ENCODE measurements at regions not wholly inside any gene's neighbourhood (a gene's known extent, or its start where the extent isn't known, plus 50 kb on each side); places are given as distances from the start of the nearest gene placed in this dataset.

DNA sequence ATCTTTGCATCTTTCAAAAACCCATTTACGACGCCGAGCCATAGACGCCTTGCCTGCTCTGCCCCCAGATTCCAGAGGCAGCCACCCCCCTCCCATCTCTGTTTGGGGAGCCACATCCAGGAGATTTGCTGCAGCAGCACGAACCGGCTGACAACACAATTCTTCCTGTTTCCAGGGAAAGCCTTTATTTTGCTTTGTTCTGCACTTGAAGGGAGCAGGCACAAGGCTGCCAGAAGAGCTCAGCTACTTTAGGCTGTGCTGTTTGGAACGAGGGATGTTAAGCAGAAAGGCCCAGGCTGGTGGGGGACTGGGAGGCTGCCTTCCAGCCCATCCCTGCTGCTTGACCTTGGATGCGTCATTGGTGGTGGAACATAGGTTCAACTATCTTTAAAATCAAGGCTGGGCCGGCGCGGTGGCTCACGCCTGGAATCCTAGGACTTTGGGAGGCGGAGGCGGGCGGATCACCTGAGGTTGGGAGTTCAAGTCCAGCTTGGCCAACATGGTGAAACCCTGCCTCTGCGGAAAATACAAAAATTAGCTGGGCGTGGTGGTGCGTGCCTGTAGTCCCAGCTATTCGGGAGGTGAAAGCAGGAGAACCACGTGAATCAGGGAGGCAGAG, 243.9 kb downstream of the MIAT start:
- H3K27ac Mint-ChIP-seq = no peak overlapping the region
- no peak for DNase-seq
- POLR2A ChIA-PET = no interaction called here
- H3K36me3 Mint-ChIP-seq (ENCODE audit: low read depth) = no peaks in the 10 kb centered on the region
- peaks cover 41% of the 10 kb centered on the region for H3K27me3 Mint-ChIP-seq
- no peak overlapping the region for H3K4me3 Mint-ChIP-seq
- CTCF ChIA-PET = no interaction called here
- H3K9me3 Mint-ChIP-seq = no peaks in the 10 kb centered on the region
- H3K4me1 Mint-ChIP-seq = no peaks in the 10 kb centered on the region

DNA sequence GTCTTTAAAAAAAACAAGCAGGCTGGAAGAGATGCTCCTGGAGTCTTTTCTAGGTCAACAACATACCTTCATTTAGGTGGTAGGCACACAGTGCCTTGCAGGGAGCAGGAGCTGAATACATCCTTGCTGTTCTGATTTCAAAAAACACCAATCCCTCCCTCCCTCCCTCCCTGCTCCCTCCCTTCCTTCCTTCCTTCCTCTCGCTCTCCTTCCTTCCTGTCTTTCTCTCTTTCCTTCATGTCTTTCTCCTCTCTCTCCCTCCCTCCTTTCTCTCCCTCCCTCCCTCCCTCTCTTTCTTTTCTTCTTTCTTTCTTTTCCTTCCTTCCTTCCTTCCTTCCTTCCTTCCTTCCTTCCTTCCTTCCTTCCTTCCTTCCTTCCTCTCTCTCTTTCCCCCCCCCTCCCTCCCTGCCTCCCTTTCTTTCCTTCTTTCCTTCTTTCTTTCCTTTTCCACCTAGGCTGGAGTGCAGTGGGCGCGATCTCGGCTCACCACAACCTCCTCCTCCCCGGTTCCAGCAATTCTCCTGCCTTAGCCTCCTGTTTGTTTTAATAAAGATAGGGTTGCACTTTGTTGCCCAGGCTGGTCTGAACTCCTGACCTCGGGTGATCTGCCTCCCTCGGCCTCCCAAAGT, 245.1 kb downstream of the MIAT start:
- Mint-ChIP-seq H3K36me3 (ENCODE audit: low read depth) (no peaks in the 10 kb centered on the region), H3K4me1 (no peaks in the 10 kb centered on the region), H3K9me3 (no peaks in the 10 kb centered on the region), H3K27me3 (peaks cover 41% of the 10 kb centered on the region), H3K27ac (no peak overlapping the region), H3K4me3 (no peak overlapping the region)
- CTCF ChIA-PET = no interaction called here
- POLR2A ChIA-PET = no interaction called here
- DNase-seq = no peak

DNA sequence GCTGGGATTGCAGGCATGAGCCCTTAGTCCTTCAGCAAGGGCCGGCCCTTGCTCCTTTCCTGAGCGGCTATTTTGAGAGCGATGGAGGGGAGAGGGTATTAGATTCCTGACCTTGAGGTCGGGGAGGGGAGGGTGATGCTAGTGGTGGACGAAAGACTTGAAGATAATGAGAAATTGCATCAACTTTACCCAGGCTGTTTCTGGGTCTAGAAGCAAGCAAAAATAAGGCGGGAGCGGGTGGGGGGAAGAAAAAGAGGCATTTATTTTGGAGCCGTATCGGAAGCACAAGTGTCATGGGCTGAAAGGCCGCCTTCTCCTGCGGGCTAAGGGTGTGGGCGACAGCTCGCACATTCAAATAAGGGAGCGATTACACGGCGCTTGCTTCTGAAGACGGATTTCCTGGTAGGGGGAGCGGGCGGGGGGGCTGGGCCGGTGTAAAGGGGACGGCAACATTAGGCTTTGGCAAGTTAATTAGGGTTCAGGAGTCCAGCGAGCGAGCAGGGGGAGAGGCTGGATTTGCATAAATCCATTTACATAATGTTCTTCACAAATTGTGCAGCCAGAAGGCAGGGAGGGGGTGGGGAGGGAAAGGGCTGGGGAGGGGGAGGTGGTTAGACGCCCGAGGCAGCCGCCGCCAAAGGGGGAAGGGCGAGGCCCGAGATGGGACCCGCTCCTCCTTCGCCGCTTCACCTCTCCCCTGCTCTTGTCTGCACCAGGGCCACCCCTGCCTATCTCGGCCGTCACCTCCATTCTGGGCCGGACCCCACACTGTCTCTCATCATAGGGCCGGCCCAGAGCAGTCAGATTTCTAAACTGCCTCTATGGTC, 245.9 kb downstream of the MIAT start:
- no peaks in the 10 kb centered on the region for H3K4me1 Mint-ChIP-seq
- no peak for DNase-seq
- CTCF ChIA-PET = no interaction called here
- H3K27ac Mint-ChIP-seq = no peak overlapping the region
- POLR2A ChIA-PET = no interaction called here
- no peak overlapping the region for H3K4me3 Mint-ChIP-seq
- H3K27me3 Mint-ChIP-seq = peaks cover 40% of the 10 kb centered on the region
- H3K9me3 Mint-ChIP-seq = no peaks in the 10 kb centered on the region
- no peaks in the 10 kb centered on the region for H3K36me3 Mint-ChIP-seq (ENCODE audit: low read depth)

DNA sequence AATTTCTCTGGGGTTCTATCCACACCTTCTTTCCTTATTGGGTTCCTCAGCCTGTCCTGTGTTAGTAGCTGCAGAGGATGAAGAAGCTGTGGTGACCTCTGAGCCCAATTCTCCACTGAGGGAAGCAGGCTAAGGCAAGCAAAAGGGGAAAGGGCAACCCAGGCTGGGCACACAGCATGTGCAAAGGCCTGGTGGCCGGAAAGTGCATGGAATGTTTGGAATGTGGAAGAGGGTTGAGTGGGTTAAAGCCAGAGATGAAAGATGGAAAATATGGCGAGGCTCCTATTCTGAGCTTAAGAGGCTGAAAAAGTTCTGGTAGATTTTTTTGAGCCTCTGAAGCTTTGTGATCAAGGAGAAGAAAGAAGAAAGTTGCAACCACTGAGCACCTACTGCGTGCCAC, 247.1 kb downstream of the MIAT start:
- Mint-ChIP-seq H3K27me3 (peaks cover 39% of the 10 kb centered on the region), H3K4me1 (no peaks in the 10 kb centered on the region), H3K9me3 (no peaks in the 10 kb centered on the region), H3K27ac (no peak overlapping the region), H3K4me3 (no peak overlapping the region), H3K36me3 (ENCODE audit: low read depth) (no peaks in the 10 kb centered on the region)
- DNase-seq = no peak
- POLR2A ChIA-PET = no interaction called here
- CTCF ChIA-PET = no interaction called here

DNA sequence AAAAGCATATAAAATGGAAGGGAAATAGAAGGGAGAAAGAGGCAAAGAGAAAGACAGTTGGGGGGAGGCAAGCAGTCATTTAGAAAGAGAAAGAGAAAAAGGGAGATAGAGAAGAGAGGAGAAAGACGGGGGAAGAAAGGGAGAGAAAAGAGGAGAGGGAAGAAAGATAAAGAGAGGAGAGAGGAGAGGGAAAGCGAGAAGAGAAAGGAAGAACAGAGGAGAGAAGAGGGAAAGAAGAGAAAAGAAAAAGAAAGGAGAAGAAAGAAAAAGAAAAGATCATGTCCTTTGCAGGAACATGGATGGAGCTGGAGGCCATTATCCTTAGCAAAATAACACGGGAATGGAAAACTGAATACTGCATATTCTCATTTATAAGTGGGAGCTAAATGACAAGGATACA, 247.7 kb downstream of the MIAT start:
- H3K27me3 Mint-ChIP-seq = peaks cover 39% of the 10 kb centered on the region
- DNase-seq = no peak
- H3K4me1 Mint-ChIP-seq = no peaks in the 10 kb centered on the region
- no peak overlapping the region for H3K27ac Mint-ChIP-seq
- no peaks in the 10 kb centered on the region for H3K9me3 Mint-ChIP-seq
- CTCF ChIA-PET = no interaction called here
- POLR2A ChIA-PET = no interaction called here
- H3K36me3 Mint-ChIP-seq (ENCODE audit: low read depth) = no peaks in the 10 kb centered on the region
- no peak overlapping the region for H3K4me3 Mint-ChIP-seq

DNA sequence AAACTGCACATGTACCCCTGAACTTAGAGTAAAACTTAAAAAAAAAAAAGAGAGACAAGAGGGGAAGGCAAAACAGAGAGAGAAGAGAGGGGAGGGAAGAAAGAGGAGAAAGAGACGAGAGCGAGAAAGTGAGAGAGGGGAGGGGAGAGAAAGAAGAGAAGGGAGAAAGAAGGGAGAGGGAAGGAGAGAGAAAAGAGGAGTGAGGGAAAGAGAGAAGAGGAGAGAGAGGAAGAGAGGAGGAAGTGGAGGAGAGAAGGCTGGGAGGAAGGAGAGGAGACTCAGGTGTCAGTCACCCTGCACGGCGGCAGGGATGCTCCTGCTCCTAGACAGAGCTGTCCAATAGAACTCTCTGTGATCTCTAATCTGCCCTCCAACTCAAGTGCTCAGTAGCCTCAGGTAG, 248.3 kb downstream of the MIAT start:
- ChIA-PET CTCF (no interaction called here), POLR2A (no interaction called here)
- Mint-ChIP-seq H3K4me3 (no peak overlapping the region), H3K9me3 (no peaks in the 10 kb centered on the region), H3K27ac (no peak overlapping the region), H3K4me1 (no peaks in the 10 kb centered on the region), H3K36me3 (ENCODE audit: low read depth) (no peaks in the 10 kb centered on the region), H3K27me3 (peaks cover 38% of the 10 kb centered on the region)
- DNase-seq = no peak

DNA sequence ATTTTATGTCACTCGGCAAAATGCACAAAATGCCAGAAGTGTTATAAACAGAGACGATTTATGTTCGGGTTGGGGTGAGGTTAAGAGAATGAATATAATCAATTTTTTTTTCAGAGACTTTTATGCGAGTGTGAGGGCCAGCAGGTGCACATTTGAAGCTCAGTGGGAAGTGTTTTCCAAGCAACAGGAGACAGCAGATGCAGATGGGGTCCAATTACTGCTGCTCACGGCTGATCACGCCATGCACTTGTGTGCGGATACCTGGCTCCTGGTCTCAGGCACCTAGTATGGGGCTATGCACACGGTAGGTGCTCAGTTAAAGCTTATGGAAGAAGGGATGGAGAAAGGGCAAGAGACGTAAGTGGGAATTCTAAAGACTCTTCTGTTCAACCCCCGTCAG, 249.1 kb downstream of the MIAT start:
- no peak overlapping the region for H3K27ac Mint-ChIP-seq
- peaks cover 30% of the 10 kb centered on the region for H3K27me3 Mint-ChIP-seq
- no peaks in the 10 kb centered on the region for H3K36me3 Mint-ChIP-seq (ENCODE audit: low read depth)
- POLR2A ChIA-PET = no interaction called here
- no peak overlapping the region for H3K4me3 Mint-ChIP-seq
- CTCF ChIA-PET = no interaction called here
- H3K9me3 Mint-ChIP-seq = no peaks in the 10 kb centered on the region
- DNase-seq = no peak
- H3K4me1 Mint-ChIP-seq = no peaks in the 10 kb centered on the region

DNA sequence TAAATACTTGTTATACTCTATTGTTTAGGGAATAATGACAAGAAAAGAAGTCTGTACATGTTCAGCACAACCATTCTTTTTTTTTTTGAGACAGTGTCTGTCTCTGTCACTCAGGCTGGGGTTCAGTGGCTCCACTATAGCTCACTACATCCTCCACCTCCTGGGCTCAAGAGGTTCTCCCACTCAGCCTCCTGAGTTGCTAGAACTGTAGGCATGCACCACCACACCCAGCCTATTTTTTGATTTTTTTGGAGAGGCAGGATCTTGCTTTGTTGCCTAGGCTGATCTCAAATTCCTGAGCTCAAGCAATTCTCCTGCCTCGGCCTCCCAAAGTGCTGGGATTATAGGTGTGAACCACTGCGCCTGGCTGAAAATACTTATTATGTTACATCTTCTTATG, 250.0 kb downstream of the MIAT start:
- no peak for DNase-seq

DNA sequence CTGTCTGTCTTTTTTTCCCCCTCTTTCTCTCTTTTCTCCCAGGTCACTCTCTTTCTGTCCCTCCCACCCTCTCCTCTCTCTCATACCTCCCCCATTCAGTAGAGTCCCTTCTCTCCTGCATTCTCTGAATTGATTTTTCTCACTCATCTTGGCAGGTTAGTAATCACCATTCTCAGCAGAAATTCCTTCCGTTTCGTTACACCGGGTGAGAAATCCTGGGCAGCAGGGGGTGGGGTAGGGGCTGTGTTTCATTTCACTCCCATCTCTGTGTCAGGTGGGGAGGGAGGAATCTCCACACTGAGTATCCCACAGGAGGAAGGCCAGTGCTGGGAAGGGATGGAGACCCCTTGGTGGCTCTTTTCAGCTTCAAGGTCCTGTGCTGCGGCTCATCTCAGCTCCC, 253.5 kb downstream of the MIAT start:
- Mint-ChIP-seq H3K27ac (no peak overlapping the region), H3K36me3 (ENCODE audit: low read depth) (no peaks in the 10 kb centered on the region), H3K9me3 (no peaks in the 10 kb centered on the region), H3K4me1 (no peaks in the 10 kb centered on the region), H3K4me3 (no peak overlapping the region), H3K27me3 (peaks cover 13% of the 10 kb centered on the region)
- ChIA-PET POLR2A (no interaction called here), CTCF (no interaction called here)
- no peak for DNase-seq

More for the DNA sequence above, 250.0 kb downstream of the MIAT start:
- ChIA-PET CTCF (no interaction called here), POLR2A (no interaction called here)
- Mint-ChIP-seq H3K27ac (no peak overlapping the region), H3K27me3 (peaks cover 30% of the 10 kb centered on the region), H3K4me3 (no peak overlapping the region), H3K4me1 (no peaks in the 10 kb centered on the region), H3K9me3 (no peaks in the 10 kb centered on the region), H3K36me3 (ENCODE audit: low read depth) (no peaks in the 10 kb centered on the region)

DNA sequence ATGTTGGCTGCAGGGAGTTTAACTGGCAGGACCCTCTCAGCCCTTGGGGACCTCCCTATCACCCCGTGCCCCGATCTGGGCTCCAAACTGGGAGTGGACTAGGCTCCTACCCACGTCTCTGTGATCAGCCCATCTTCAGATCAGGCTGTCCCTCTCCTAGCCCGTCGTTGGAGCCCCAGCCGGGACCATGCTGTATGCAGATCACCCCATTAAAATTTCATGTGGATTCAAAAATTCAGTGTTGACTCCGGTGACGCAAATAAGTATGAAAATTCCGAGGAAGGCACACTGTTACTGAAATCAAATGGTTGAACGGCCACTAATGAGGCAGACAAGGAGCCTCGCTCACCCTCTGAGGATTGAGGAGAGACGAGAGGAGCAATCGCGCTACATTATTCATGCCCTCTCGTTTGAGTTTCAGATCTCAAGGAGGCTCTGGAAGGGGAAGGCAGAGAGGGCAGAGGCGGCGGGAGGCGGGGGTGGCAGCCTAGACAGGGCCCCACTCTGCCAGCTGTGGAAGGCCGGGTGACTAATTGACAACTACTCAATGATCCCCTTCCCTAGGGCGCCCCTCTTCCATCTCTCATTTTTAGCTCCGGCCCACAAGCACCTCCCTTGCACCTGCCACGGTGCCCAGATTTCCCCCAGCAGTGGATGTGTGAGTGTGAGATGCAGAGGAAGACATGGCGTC, 255.4 kb downstream of the MIAT start:
- no peaks in the 10 kb centered on the region for H3K4me1 Mint-ChIP-seq
- no peak for DNase-seq
- H3K9me3 Mint-ChIP-seq = no peaks in the 10 kb centered on the region
- no peaks in the 10 kb centered on the region for H3K36me3 Mint-ChIP-seq (ENCODE audit: low read depth)
- H3K4me3 Mint-ChIP-seq = no peak overlapping the region
- H3K27ac Mint-ChIP-seq = no peak overlapping the region
- ChIA-PET POLR2A (no interaction called here), CTCF (no interaction called here)
- H3K27me3 Mint-ChIP-seq = peaks cover 13% of the 10 kb centered on the region

DNA sequence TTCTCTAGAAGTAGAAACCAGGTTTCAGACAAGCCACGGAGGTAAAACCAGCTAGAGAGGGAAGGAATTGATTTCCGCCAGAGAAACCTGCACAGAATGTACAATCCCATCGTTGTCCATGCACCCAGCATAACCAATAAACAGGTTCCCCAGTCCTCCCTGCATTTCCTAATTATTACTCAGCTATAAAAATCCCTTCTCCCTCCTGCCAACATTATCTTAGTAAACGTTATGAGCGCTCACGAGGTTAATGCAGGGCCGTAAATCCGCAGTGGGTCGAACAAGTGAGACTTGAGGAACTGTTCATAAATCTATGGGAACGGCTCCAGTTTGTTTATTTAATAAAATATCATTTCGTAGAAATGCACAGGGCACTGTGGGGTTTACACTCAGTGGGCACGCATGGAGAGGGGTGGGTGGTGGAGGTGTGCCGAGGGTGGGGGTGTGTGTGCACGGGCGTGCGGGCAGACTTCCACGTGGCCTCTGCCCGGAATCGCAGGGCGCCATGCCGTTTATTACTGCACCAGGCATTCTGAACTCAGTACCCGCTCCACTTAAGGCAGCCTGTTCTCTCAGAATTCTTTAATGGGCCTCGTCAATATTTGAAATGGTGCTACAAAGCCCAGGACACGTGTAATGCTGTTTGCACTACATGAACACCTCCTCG, 257.3 kb downstream of the MIAT start:
- Mint-ChIP-seq H3K4me1 (no peaks in the 10 kb centered on the region), H3K4me3 (no peak overlapping the region), H3K27me3 (peaks cover 13% of the 10 kb centered on the region), H3K27ac (no peak overlapping the region), H3K9me3 (no peaks in the 10 kb centered on the region), H3K36me3 (ENCODE audit: low read depth) (no peaks in the 10 kb centered on the region)
- no peak for DNase-seq
- POLR2A ChIA-PET = no interaction called here
- CTCF ChIA-PET = no interaction called here

DNA sequence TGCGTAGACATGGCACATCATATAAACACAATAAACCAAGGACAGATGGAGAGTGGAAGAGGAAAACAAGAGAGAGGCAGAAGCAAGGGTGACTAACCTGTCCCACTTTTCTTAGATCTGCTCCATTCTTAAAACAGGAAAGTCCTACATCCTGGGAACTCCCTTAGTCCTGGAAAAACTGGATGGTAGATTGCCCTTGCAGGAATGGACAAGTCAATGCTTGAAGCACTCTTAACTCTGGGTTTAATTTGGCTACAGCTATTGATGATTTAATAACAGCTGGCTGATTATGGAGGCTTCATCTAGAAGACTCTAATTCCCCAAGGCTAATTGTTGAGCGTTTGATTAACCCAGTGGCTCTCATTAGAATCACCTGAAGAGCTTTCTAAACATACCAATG, 258.8 kb downstream of the MIAT start:
- no peak overlapping the region for H3K4me3 Mint-ChIP-seq
- no peaks in the 10 kb centered on the region for H3K4me1 Mint-ChIP-seq
- ChIA-PET POLR2A (no interaction called here), CTCF (no interaction called here)
- no peaks in the 10 kb centered on the region for H3K36me3 Mint-ChIP-seq (ENCODE audit: low read depth)
- no peak for DNase-seq
- no peaks in the 10 kb centered on the region for H3K9me3 Mint-ChIP-seq
- H3K27me3 Mint-ChIP-seq = peaks cover 9% of the 10 kb centered on the region
- no peak overlapping the region for H3K27ac Mint-ChIP-seq

DNA sequence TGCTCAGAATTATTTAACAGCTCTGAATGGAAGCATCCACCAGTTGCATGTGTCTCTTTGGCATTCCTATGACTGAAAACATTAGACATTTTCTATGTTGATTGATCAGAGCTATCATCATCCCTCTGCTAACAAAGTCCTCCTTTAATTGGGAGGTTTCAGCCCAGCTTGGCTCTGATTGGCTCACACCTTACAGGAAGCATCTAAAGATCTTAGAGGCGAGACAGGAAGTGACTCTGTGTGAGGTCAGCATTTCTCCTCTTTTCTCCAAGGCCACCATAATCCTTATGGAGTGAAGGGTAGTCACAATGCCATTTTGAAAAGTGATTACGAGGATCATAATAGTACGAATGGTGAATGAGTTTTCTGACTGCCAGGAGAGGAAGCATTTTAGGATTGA, 260.8 kb downstream of the MIAT start:
- H3K36me3 Mint-ChIP-seq (ENCODE audit: low read depth) = no peaks in the 10 kb centered on the region
- ChIA-PET POLR2A (no interaction called here), CTCF (no interaction called here)
- no peaks in the 10 kb centered on the region for H3K9me3 Mint-ChIP-seq
- no peak overlapping the region for H3K4me3 Mint-ChIP-seq
- H3K27ac Mint-ChIP-seq = no peak overlapping the region
- DNase-seq = no peak
- H3K4me1 Mint-ChIP-seq = no peaks in the 10 kb centered on the region
- peaks cover 7% of the 10 kb centered on the region for H3K27me3 Mint-ChIP-seq

All from activated CD4-positive, alpha-beta memory T cell treated with anti-CD3 and anti-CD28 coated beads, Interleukin-2, amount 10 ng/mL, durations not matched to agents 7 days and 5 days (primary cell).